Stimulated activated CD8-positive, alpha-beta memory T cell treated with anti-CD3 and anti-CD28 coated beads, Interleukin-4, amount 100 ng/mL, for 24 hours (primary cell): ENCODE measurements at regions not wholly inside any gene's neighbourhood (a gene's known extent, or its start where the extent isn't known, plus 50 kb on each side); places are given as distances from the start of the nearest gene placed in this dataset.

ENCODE experiments used
- DNase-seq: peaks from one replicate; pipeline ENCODE4 v3.0.0-alpha.2; 2020; ENCODE audit warnings: low read depth

- no peak for DNase-seq
These were observed 61.9 kb upstream of the CIBAR2 start for GRCh38 chr16:85173981-85174751.

- no peak for DNase-seq
These were observed 62.8 kb upstream of the CIBAR2 start for GRCh38 chr16:85174871-85175723.

- no peak for DNase-seq
These were observed 63.5 kb upstream of the CIBAR2 start for GRCh38 chr16:85175724-85176233.

GRCh38 chr16:85176541-85177447 lies 64.5 kb upstream of the CIBAR2 start:
- DNase-seq = no peak

- no peak for DNase-seq
These were observed 65.2 kb upstream of the CIBAR2 start for GRCh38 chr16:85177448-85177846.

GRCh38 chr16:85178006-85178591 lies 65.8 kb upstream of the CIBAR2 start:
- DNase-seq = no peak

- no peak for DNase-seq
These were observed 66.3 kb upstream of the CIBAR2 start for GRCh38 chr16:85178596-85178995.

GRCh38 chr16:85179344-85180046 lies 67.2 kb upstream of the CIBAR2 start:
- DNase-seq = no peak

- no peak for DNase-seq
These were observed 68.0 kb upstream of the CIBAR2 start for GRCh38 chr16:85180047-85180826.

GRCh38 chr16:85180827-85181738 lies 68.8 kb upstream of the CIBAR2 start:
- no peak for DNase-seq

GRCh38 chr16:85181739-85182129 lies 69.5 kb upstream of the CIBAR2 start:
- DNase-seq = no peak

- no peak for DNase-seq
These were observed 70.0 kb upstream of the CIBAR2 start for GRCh38 chr16:85182286-85182685.

- no peak for DNase-seq
These were observed 70.5 kb upstream of the CIBAR2 start for GRCh38 chr16:85182774-85183173.

- DNase-seq = no peak
These were observed 71.3 kb upstream of the CIBAR2 start for GRCh38 chr16:85183564-85183963.

GRCh38 chr16:85184404-85184803 lies 72.1 kb upstream of the CIBAR2 start:
- DNase-seq = no peak

- DNase-seq = no peak
These were observed 73.2 kb upstream of the CIBAR2 start for GRCh38 chr16:85185303-85186100.

- DNase-seq = no peak
These were observed 74.7 kb upstream of the CIBAR2 start for GRCh38 chr16:85187002-85187401.

- DNase-seq = no peak
These were observed 75.2 kb upstream of the CIBAR2 start for GRCh38 chr16:85187447-85187846.
